CD4-positive, alpha-beta T cell treated with Interleukin-12 subunit alpha and Interleukin-12 subunit beta, for 1 hour (primary cell): ENCODE measurements at regions not wholly inside any gene's neighbourhood (a gene's known extent, or its start where the extent isn't known, plus 50 kb on each side); places are given as distances from the start of the nearest gene placed in this dataset.
A peak's percentile ranks its signal among the peaks of the same experiment; 100 is the strongest.

Experiments
- DNase-seq: peaks from one replicate; pipeline ENCODE4 v3.0.0-alpha.2; 2020

DNA sequence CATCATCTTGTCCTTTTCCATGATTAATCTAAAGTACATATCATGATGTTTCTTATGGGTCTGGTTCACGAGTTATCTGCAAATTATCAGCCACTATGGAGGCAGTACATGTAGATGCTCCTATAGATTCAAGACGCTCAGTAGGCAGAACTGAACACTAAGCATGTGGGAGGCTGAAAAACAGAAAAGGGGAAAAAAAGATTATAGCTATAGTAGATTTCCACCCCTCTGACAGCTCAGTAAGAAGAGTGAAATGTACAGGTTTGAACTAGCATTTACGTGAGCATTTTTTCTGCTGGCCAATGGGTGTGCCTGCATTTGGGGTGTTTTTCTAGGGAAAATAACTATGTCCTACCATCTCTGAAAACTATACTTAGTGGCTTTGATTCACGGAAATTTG is 308.9 kb downstream of the ZEB2 start:
- no peak for DNase-seq

DNA sequence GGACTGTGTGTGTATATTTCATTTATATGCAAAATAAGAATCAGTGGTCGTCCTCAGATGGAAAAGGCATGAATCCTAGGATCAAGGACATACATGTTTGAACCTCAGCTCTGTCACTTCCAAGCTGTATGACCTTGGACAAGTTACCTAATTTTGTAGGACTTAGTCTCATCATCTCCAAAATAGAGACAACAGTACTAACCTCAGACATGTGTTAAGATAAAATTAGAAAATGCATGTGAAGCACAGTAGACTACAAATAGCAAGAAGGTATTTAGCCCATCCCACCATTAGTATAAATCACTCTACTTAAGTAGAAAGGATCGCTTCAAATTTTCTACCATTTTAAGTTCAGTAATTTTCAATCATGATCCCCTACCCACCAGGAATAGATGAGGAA is 309.8 kb downstream of the ZEB2 start:
- no peak for DNase-seq

DNA sequence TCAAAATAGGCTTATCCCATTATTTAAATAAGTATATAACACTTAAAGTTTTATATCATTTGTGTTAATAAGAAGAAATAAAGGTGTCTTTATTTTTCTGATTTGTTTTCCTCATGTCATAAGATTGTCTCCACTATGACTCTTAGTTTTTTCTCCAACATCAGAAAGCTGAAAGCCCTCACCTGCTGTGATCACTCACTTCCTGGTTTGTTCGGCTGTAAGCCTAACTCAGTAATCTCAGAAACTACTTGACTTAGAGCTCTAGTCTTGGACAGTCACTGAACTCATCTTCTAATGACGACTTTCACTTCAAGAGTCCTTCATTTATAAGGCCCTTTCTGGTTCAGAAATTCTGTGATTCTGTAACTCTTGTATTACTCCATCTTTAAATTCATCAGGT is 311.0 kb downstream of the ZEB2 start:
- DNase-seq = no peak

DNA sequence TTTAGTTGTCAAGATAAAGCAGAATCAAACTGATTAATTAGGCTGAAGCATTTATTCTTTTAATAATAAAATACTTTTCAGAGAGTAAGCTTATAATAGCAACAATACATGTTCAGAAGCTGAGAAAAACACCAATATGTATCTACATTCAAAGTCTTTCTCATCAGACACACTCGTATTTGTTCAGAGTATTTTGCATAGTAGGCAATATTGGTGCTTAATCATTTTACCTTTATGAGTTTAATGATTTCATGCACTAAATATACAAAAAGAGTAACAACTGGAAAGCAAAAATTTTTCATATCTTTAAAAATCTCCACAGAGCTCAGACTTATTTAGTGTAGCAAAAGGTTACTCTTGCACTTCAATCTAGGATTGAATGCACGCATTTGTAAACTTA is 313.9 kb downstream of the ZEB2 start:
- DNase-seq = no peak

DNA sequence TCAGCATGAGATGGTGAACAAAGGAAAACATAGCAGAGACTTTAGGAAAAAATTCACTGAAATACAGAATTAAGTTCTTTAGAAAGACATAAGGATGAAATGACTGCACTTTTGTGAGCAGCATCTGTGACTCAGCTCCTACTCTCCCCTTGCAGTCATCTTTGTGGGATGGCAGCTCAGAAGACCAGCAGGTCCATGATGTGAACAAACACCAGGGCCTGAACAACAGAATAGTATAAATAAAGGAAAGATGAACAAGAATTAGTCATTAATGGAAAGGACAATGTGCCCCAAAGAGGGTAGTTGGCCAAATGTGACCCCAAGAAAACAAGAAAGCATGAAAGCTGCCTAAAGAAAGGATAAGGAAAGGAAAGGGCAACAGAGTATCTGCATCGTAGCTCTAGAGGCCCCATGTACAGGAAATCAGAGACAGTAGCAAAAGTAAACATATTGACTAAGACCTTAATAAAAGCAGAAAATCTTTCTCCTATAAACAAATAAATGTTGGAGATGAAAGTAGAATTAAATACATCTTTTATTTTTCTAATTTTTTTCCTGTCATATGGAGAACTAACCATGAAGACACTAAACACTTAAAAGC is 318.0 kb downstream of the ZEB2 start:
- DNase-seq = no peak

DNA sequence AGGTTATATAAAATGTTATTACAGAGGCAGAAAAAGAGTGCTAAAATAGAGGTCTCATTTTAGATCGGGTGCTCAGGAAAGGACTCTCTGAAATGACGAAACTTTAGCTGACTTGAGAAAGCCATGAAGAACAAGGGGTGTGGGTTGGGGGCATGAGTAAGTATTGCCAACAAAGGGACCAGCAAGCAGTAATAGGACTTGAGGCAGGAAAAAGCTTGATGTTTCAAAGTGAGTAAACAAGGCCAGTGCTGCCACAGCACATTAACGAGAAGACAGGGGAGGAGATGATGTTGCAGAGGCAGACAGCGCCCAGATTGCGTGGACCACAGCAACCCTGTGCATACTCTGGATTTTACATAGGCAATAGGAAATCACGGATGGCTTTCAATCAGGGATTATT is 318.8 kb downstream of the ZEB2 start:
- no peak for DNase-seq

DNA sequence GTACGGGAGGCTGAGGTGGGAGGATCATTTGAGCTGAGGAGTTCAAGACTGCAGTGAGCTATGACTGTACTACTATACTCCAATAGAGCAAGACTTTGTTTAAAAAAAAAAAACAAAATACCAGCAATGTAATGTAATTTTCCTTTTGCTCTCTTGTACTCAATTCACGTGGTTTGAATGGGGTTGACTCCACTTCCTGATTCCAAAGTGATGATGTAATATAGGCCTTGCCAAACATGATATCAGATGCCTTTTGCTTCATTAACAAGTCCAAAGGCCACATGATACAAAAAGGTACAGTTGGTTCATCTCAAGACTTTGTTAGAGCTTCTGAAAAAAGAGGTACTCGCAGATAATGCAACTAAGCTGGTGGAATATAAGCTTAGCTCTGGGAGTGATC is 321.8 kb downstream of the ZEB2 start:
- no peak for DNase-seq

DNA sequence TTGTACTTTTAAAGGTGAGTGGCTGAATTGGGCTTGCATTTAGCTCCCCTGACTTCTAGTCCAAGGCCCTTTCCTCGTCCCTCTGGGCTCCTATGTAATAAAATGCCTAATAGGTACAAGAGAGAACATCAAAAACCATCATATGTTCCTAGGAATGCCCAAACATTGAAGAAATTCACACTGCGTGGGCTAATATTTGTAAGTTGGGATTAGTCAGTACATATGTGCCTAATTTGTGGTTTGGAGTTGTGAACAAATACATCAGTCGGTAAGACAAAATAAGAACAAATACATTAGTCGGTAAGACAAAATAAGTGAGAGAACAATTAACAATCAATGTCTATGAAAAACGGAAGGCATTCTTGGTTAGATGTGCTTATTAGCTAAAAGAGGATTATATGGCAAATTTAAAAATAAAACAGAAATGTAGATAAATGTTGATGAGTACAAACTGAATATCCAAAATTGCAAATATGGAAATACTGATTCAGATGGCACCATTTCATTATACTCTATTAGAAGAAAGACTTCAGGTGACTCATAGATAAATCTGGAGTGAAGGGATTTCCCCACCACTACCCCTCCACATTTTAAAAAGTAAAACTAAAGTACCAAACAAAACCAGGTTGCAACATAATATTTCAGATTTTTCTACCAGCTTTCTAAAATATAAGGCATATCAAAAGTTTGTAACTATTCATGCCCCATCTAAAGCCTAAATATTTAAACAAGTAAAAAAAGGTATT is 325.4 kb downstream of the ZEB2 start:
- DNase-seq = no peak

DNA sequence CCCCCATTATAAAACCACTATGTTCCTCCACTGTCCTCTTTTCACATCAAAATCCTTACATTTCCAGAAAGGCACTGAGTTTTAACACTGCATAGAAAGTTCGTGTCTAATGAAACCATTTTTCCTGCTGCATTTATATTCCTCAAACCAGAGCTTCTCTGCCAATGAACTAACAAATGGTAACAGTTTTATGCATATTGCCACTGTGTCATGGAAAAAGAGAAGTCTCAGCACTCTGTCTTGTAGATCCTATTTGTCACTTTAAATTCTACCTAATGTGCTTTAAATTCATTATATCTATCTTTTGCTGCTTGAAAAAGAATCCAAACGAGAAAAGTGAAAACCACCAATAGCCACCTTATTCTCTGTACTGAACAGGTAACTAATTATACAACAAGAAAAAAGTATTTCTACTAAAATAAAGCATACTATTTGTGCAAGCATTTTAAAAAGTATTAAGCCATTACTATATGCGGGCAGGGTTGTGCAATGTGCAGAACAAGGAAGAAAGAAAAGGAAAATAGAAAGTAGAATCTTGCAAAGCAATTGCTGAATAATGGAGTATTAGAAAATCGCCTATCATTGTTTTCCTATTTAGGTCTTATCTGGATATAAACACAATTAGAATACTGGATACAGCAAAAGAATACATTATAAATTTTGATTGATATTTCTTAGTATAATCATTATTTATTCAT is 328.9 kb downstream of the ZEB2 start:
- no peak for DNase-seq

DNA sequence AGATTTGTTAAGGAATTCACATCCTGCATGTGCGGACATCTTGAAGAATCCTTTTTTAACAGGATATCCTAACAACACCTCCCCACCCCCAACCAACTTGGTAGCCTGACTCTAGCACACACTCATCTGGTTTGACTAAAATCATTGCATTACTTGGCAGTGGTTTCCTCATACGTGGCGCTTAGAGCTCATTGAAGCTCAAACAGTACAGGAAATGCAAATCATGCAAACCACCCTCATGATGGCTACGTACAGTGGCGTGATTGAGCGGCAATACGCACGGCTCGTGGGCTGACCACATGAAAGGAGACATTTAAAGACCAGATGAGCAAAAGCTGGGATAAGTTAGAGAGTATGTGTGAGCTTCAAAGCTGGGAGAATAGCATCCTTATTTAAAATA is 336.2 kb downstream of the ZEB2 start:
- DNase-seq = peak; percentile 82

DNA sequence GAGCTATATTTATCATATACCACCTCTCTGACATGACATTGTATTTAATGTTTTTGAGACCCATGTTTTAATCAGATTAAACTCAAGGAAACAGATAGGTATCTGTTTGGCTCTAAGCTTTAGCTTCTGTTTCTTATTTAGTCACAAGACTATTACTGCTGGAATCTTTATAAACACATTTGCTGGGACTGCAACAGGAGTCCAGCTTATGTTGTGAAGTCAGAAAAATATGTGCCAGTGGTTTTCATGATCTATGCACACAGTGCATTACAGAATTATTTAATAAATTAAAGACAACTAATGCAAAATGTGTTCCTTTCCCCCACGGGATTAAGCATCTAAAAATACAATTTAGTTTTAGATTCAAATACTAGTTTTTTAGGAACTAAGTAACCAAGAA is 338.9 kb downstream of the ZEB2 start:
- DNase-seq = no peak

DNA sequence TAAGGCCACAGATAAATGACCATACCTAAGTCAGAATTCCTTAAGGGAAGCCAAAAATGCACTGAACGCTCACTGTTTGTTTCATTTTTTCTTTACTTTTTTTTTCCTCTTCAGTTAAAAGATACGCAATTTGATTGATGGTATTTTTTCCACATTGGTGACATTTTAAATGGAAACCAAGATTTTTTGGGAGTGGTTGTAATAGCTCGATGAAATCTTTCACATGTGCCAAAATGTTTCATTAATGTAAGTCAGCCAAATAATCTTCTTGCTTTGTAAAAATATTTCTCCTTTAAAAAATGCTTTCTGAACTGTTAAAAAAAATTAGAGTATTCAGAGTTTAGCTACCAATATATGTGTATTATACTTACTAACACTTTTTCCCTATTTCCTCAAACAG is 339.8 kb downstream of the ZEB2 start:
- no peak for DNase-seq

DNA sequence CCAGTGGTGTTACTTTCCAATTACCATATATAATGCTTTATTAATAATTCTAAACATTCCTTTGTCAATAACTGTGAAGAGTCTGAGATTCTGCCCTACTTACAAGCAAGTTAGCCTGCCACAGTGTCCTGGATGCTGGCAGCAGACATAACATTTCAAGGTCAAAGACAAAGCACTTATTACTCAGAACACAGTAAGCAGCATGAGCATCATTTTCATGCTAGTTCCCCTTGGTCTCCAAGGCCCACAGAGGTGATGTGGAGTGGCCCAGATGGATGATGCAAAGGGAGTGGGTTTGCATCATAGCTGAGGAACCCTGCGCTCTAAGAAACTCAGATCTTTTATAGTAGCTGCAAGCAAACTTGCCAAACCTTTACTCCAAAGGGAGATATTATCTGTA is 349.7 kb downstream of the ZEB2 start:
- DNase-seq = no peak

DNA sequence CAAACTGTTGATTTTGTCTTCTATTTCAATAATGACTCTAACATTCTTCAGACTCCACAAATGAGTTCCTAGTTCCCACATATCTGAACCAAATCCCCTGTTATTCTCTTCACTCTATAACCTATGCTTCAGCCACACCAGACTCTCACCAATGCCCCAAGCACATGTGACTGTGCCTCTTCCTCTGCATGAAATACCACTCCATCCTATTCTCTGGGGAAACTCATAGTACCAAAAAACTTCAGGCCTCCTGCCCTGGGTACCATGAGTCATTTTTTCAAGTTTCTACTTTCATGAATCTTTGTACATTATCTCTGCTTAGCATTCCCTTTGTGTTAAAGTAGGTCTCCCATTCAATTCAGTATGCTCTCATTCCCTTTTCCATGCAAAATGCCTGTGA is 353.2 kb downstream of the ZEB2 start:
- no peak for DNase-seq

DNA sequence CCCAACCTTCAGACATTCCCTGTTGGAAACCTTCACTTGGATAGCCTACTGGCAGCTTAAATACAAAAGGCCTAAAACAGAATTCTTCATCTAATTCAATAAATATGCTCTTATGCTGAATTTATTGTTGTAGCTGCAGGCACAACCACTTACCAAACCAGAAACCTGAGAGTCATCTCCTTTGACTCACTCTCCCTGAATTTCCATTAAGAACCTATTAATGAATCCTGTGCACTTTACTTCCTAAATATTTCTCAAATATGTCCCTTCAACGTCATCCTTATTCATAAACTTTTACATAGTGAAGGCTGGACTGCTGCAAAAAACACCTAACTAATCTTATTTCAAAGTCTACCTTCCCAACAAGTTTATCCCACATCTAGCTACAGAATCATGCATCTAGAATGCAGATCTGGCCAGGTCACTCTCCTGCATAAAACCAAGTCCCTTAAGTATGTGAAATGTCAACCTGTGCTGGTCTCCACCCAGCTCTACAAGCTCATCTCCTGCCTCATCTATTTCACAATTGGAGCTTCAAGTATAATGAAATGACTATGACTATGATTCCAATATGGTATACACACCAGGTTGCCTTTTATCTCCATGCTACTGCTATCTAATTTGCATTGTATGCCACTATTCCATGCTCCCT is 354.2 kb downstream of the ZEB2 start:
- DNase-seq = no peak

DNA sequence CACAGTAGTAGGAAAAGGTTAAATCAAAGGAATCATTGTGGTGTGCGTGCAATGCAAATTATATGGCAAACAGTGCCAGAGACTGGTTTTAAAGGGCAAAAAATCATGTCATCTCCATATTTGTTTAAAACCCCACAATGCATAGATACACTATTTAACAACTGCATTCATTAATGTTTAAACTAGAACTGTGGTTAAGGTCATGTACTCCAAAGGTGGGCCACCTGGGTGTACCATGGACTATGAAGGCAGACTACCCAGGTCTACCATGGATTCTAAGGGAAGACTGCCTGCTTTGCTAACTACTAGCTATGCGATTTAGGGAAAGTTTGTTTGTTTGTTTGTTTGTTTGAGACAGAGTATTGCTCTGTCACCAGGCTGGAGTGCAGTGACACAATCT is 356.3 kb downstream of the ZEB2 start:
- DNase-seq = no peak

DNA sequence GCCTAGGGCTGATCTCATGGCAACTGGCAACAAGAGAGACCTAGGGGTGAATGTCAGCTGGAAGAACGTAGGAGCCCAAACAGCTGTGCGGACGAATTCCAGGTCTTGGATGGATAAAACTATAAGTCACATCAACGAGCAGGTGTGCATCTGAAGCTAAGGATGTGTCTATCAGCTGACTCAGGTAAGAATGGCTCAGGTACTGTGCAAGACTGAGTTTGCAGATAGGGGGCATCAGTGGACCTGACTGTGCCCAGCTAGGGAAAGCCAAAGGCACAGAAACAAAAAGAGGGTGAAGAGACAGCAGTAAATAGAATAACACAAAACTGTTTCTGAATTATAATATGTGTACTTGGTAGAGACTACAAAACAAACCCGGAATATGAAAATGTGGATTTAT is 357.3 kb downstream of the ZEB2 start:
- peak; percentile 57 for DNase-seq

DNA sequence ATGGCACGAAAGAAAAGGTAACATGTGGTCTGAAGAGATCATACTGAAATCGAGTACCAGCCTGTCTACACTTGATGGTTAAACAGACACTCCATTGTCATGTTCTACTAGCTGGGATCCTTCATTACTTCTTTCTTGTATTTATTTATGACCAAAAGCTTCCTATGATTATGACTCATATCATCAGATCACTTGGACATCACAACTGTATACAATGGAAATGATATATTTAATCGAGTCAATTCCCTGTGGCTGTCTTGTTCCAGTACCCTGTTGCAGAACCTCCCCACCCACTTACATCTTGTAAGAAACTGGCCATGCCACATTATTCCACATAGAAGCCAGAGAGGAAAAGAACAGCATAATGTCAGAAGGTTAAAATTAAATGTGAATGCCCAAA is 358.9 kb downstream of the ZEB2 start:
- DNase-seq = no peak

DNA sequence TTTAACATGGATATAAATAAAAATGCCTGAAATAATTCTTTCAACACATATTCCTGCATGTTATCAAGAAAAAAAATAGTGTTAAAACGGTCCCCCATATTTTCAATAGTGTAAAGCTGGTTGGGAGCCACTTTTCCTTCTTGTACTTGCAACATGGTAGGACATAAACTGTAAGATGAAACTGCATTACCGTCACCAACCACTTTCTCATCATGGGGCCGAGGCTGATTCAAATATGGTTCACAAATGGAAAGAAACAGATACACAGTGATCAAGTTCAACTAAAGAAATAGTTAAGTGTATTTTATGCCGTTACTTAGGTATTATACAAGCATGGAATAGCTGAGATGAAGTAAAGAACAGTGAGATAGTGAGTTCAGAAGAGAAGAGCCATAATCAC is 360.7 kb downstream of the ZEB2 start:
- DNase-seq = no peak

DNA sequence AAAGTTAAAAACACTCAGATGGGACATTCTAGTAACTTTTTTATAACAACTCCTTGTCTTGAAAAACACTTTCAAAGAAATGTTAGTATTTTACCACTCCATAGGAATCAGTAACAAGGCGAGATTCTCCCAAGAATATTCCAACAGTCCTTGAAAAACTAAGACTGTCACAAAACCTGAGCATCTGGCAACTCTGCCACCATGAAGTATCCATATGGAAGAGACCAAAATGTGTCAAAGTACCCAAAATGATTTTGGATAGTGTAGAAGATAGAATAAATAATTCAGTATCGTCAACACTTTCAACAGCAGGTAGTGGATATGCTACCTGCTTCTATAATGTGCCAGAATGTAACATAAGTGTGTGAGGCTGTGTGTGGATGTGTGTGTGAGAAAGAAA is 361.8 kb downstream of the ZEB2 start:
- no peak for DNase-seq

DNA sequence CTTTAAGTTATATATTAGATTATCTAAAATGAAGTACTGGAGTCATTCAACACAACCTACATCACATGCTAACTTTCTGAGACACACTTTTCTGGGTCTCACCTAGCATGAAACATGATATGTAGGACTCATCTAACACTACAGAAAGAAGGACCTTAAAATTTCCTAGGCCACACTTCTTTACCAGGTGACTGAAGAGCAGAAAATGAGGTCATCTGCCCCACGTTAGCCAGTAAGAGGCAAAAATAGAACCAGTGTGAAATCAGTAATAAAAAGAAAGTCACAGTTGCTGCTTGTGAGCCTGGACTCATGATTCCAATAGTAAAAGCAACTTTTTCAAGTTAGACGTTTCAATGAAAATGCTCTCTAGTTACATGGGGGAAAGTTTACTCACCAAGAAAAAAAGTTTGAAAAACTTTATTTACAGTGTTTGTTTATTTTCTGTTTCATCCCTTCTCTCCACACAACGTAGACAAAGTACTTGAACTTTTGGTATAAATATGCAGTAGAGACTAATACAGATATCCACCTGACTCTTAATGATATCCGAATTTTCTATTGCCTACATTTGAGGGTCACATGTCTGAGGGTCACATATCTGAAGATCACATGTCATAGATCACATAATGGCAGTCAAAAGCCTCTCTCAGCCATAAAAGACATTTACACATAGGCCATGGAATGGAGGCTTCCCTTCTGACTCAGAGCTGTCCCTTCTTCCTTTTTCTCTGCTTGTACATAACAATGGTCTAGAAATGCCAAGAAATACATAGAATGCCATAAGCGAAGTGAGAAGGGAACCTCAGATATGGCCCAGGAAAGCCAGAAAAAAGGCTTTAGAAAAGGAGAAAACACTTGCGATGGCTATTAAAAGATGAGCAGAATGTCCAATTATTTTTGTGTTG is 362.9 kb downstream of the ZEB2 start:
- no peak for DNase-seq

DNA sequence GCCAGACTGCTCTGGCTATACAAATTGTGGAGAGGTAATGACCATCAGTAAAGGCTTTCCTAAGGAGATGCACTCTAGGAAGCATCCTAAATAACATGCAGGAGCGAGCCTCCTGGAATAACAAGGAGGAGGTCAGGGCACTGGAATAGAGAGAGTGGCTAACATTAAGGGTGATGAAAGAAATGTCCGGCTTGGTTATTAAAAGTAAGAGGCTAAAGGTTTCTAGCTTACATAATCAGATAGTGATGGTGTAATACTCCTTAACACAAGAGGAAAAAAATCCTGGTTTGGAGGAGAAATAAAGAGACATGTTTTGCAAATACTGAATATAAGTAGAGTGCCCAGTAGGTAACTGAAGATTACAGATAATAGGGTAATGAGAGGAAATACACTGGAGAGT is 365.7 kb downstream of the ZEB2 start:
- no peak for DNase-seq

DNA sequence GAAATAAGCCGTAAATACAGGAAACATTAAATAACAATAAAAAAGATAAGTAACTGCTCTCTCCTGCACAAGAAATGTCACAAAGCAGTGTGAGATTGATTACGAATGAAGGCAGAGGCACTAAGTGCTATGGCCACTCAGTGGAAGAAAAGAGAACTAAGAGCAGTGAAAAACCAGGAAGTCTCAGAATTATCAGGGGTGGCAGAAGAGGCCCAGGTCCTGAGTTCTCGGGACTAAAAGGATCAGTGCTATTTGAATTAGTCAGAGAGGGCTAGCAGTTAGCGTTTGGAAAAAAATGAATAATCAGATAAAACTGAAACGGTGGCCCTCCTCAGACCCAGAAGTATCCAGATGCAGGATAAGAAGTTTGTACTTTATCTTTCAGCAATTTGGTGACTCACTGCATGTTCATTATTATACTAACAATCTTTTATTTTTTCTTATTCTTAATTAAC is 367.1 kb downstream of the ZEB2 start:
- no peak for DNase-seq
